GM23338 (cell line): ENCODE measurements at regions not wholly inside any gene's neighbourhood (a gene's known extent, or its start where the extent isn't known, plus 50 kb on each side); places are given as distances from the start of the nearest gene placed in this dataset.

Experiments used
- ATAC-seq: fragments of 200-7000 bp; cut with Tn5 transposase; 3 replicates; pipeline ENCODE4 v1.9.1; 2020
- DNase-seq: peaks from one replicate; pipeline ENCODE4 v3.0.0-alpha.2; 2015; ENCODE audit warnings: low spot score
- H2AFZ ChIP-seq: fragments of 200-600 bp; sonication (generic); 2 replicates; pipeline ENCODE4 v1.8.0; 2016; ENCODE audit warnings: antibody characterized with exemption, mild to moderate bottlenecking, moderate library complexity
- H3F3A ChIP-seq: fragments of 200-600 bp; sonication (generic); replicated peaks from 2 replicates; pipeline ENCODE4 v1.8.0; 2017; ENCODE audit warnings: antibody characterized with exemption, mixed run types, low read depth
- H3K27ac ChIP-seq: fragments of 200-600 bp; sonication (generic); 2 replicates; pipeline ENCODE4 v1.6.1; 2016; ENCODE audit warnings: low read depth
- H3K27me3 ChIP-seq: fragments of 200-600 bp; sonication (generic); 2 replicates; pipeline ENCODE4 v1.8.0; 2016; ENCODE audit warnings: mild to moderate bottlenecking, mixed run types, moderate library complexity; ENCODE audit not compliant: insufficient read depth
- H3K36me3 ChIP-seq: fragments of 200-600 bp; sonication (generic); 2 replicates; pipeline ENCODE4 v1.8.0; 2016; ENCODE audit warnings: mild to moderate bottlenecking; ENCODE audit not compliant: insufficient read depth
- H3K4me1 ChIP-seq: fragments of 200-600 bp; sonication (generic); 2 replicates; pipeline ENCODE4 v1.8.0; 2016; ENCODE audit warnings: mild to moderate bottlenecking, moderate library complexity; ENCODE audit not compliant: insufficient read depth
- H3K4me2 ChIP-seq: fragments of 200-600 bp; sonication (generic); 2 replicates; pipeline ENCODE4 v1.7.1; 2017; ENCODE audit warnings: mixed run types
- H3K4me3 ChIP-seq: fragments of 200-600 bp; sonication (generic); 2 replicates; pipeline ENCODE4 v1.6.1; 2016; ENCODE audit warnings: mixed run types
- H3K79me2 ChIP-seq: fragments of 200-600 bp; sonication (generic); replicated peaks from 2 replicates; pipeline ENCODE4 v1.8.0; 2017; ENCODE audit warnings: mild to moderate bottlenecking; ENCODE audit not compliant: insufficient read depth
- H3K9me2 ChIP-seq: fragments of 200-600 bp; sonication (generic); 2 replicates; pipeline ENCODE4 v1.8.0; 2017; ENCODE audit not compliant: insufficient read depth
- H4K20me1 ChIP-seq: fragments of 200-600 bp; sonication (generic); replicated peaks from 2 replicates; pipeline ENCODE4 v1.8.0; 2017; ENCODE audit warnings: mild to moderate bottlenecking; ENCODE audit not compliant: insufficient read depth
- H3K27ac Mint-ChIP-seq: 2 replicates; pipeline ENCODE4 v1.8.0; 2020; ENCODE audit warnings: inconsistent platforms, mild to moderate bottlenecking, moderate library complexity, mixed read lengths
- H3K27me3 Mint-ChIP-seq: 3 replicates; pipeline ENCODE4 v1.8.0; 2022; ENCODE audit warnings: low read depth, mild to moderate bottlenecking, moderate library complexity, mixed read lengths, inconsistent platforms; ENCODE audit not compliant: insufficient read depth, poor library complexity
- H3K36me3 Mint-ChIP-seq: 3 replicates; pipeline ENCODE4 v1.8.0; 2021; ENCODE audit warnings: low read depth, mild to moderate bottlenecking, inconsistent platforms, moderate library complexity, mixed read lengths
- H3K4me1 Mint-ChIP-seq: 3 replicates; pipeline ENCODE4 v1.8.0; 2020; ENCODE audit warnings: mild to moderate bottlenecking, inconsistent platforms, mixed read lengths
- H3K4me3 Mint-ChIP-seq: 3 replicates; pipeline ENCODE4 v1.8.0; 2021; ENCODE audit warnings: moderate library complexity, mild to moderate bottlenecking, inconsistent platforms, mixed read lengths
- H3K9me3 Mint-ChIP-seq: 3 replicates; pipeline ENCODE4 v1.8.0; 2020; ENCODE audit warnings: moderate library complexity, mild to moderate bottlenecking, inconsistent platforms, mixed read lengths
- CREB1 ChIP-seq: fragments of 250-450 bp; sonication (Bioruptor Pico); IDR thresholded peaks from 2 replicates; pipeline ENCODE4 v1.5.0; 2020; ENCODE audit warnings: low read depth, mild to moderate bottlenecking, moderate library complexity
- EZH2 ChIP-seq: fragments of 200-600 bp; sonication (generic); IDR thresholded peaks from one replicate; pipeline ENCODE4 v1.8.0; 2017; ENCODE audit warnings: antibody characterized with exemption, mild to moderate bottlenecking, low read depth; ENCODE audit not compliant: unreplicated experiment
- EZH2phosphoT487 ChIP-seq: fragments of 200-600 bp; sonication (generic); IDR thresholded peaks from one replicate; pipeline ENCODE4 v1.8.1; 2018; ENCODE audit warnings: antibody characterized with exemption; ENCODE audit not compliant: unreplicated experiment
- JUNB ChIP-seq: IDR thresholded peaks from one replicate; pipeline ENCODE4 v1.6.1; 2016; ENCODE audit warnings: antibody characterized with exemption; ENCODE audit not compliant: unreplicated experiment
- NANOG ChIP-seq: IDR thresholded peaks from 2 replicates; pipeline ENCODE4 v1.6.1; 2016; ENCODE audit warnings: antibody characterized with exemption, borderline replicate concordance
- POLR2AphosphoS5 ChIP-seq: IDR thresholded peaks from 2 replicates; pipeline ENCODE4 v1.6.1; 2016; ENCODE audit warnings: antibody characterized with exemption, low read depth
- STAT1 ChIP-seq: IDR thresholded peaks from one replicate; pipeline ENCODE4 v1.6.1; 2016; ENCODE audit warnings: antibody characterized with exemption; ENCODE audit not compliant: unreplicated experiment
- ZNF114 ChIP-seq: fragments of 250-450 bp; sonication (Bioruptor Pico); IDR thresholded peaks from 2 replicates; pipeline ENCODE4 v1.5.0; 2020; ENCODE audit warnings: mild to moderate bottlenecking, moderate library complexity
- ZNF331 ChIP-seq: fragments of 250-450 bp; sonication (Bioruptor Pico); IDR thresholded peaks from 2 replicates; pipeline ENCODE4 v1.5.0; 2020; ENCODE audit warnings: low read depth, mild to moderate bottlenecking, moderate library complexity
- ZNF462 ChIP-seq: fragments of 250-450 bp; sonication (Bioruptor Pico); IDR thresholded peaks from 2 replicates; pipeline ENCODE4 v1.5.0; 2020; ENCODE audit warnings: mild to moderate bottlenecking, moderate library complexity
- TF ChIP-seq, protein P1 (sequence below): IDR thresholded peaks from 2 replicates; pipeline ENCODE4 v1.6.1; 2016; ENCODE audit warnings: antibody characterized with exemption
- TF ChIP-seq, protein P2 (sequence below), 2 experiments: fragments of 200-600 bp in 1 of 2; sonication (generic) in 1 of 2; conservative IDR thresholded peaks; 2 replicates each; pipeline versions ENCODE4 v1.5.1 to v1.6.1; 2016 to 2017; ENCODE audit warnings: antibody characterized with exemption in 2 of 2, low read depth in 2 of 2, mild to moderate bottlenecking in 2 of 2, moderate library complexity in 1 of 2
- TF ChIP-seq, protein P3 (sequence below): IDR thresholded peaks from one replicate; pipeline ENCODE4 v1.6.1; 2018; ENCODE audit warnings: antibody characterized with exemption; ENCODE audit not compliant: unreplicated experiment

DNA sequence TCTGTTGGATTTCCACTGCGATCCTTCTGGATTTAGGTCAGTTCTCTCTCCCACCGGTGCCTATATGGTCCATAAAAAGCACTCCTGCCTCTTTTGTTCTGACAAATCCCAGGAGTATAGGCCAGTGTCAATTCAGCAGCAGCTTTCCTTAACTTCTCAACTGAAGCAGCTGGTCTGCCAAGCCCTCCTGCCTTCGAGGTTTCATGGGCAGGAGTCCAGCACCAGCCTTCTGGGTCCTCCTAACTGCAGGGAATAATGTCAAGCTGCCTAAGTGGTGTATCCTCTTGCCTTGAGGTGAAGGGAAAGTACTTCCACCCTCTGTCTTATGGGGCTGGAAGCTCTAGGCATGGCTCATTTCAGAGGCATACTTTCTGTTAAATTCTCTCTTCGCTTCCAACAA is 149.4 kb upstream of the NCAM1 start (continued):
- no peak for TF ChIP-seq EZH2phosphoT487
- no peak for TF ChIP-seq POLR2AphosphoS5

- no peak overlapping the region for H3K4me2 ChIP-seq
- H3K9me2 ChIP-seq, result peaks cover 18% of the 10 kb centered on the region
- no peak overlapping the region for H3K27ac Mint-ChIP-seq
- H3K79me2 ChIP-seq, result no peaks in the 10 kb centered on the region
- no peaks in the 10 kb centered on the region for H4K20me1 ChIP-seq
- ATAC-seq (no peak), DNase-seq (no peak)
- H3K9me3 Mint-ChIP-seq, result no peaks in the 10 kb centered on the region
- no peak overlapping the region for H3K4me3 ChIP-seq
- H3K27ac ChIP-seq, result no peak overlapping the region
- TF ChIP-seq NANOG (no peak), ZNF114 (CRISPR knock-in tag) (no peak), CREB1 (CRISPR knock-in tag) (no peak), POLR2AphosphoS5 (no peak), STAT1 (no peak), ZNF462 (CRISPR knock-in tag) (no peak), JUNB (no peak), EZH2 (no peak), ZNF331 (CRISPR knock-in tag) (no peak), EZH2phosphoT487 (no peak)
- TF ChIP-seq, protein P1, sequence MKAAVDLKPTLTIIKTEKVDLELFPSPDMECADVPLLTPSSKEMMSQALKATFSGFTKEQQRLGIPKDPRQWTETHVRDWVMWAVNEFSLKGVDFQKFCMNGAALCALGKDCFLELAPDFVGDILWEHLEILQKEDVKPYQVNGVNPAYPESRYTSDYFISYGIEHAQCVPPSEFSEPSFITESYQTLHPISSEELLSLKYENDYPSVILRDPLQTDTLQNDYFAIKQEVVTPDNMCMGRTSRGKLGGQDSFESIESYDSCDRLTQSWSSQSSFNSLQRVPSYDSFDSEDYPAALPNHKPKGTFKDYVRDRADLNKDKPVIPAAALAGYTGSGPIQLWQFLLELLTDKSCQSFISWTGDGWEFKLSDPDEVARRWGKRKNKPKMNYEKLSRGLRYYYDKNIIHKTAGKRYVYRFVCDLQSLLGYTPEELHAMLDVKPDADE, result no peak
- TF ChIP-seq, protein P2, sequence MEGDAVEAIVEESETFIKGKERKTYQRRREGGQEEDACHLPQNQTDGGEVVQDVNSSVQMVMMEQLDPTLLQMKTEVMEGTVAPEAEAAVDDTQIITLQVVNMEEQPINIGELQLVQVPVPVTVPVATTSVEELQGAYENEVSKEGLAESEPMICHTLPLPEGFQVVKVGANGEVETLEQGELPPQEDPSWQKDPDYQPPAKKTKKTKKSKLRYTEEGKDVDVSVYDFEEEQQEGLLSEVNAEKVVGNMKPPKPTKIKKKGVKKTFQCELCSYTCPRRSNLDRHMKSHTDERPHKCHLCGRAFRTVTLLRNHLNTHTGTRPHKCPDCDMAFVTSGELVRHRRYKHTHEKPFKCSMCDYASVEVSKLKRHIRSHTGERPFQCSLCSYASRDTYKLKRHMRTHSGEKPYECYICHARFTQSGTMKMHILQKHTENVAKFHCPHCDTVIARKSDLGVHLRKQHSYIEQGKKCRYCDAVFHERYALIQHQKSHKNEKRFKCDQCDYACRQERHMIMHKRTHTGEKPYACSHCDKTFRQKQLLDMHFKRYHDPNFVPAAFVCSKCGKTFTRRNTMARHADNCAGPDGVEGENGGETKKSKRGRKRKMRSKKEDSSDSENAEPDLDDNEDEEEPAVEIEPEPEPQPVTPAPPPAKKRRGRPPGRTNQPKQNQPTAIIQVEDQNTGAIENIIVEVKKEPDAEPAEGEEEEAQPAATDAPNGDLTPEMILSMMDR (conservative IDR thresholded peaks at IDR 0.05; ENCODE audit: low read depth in 2 of 2), result no peak
- TF ChIP-seq, protein P3, sequence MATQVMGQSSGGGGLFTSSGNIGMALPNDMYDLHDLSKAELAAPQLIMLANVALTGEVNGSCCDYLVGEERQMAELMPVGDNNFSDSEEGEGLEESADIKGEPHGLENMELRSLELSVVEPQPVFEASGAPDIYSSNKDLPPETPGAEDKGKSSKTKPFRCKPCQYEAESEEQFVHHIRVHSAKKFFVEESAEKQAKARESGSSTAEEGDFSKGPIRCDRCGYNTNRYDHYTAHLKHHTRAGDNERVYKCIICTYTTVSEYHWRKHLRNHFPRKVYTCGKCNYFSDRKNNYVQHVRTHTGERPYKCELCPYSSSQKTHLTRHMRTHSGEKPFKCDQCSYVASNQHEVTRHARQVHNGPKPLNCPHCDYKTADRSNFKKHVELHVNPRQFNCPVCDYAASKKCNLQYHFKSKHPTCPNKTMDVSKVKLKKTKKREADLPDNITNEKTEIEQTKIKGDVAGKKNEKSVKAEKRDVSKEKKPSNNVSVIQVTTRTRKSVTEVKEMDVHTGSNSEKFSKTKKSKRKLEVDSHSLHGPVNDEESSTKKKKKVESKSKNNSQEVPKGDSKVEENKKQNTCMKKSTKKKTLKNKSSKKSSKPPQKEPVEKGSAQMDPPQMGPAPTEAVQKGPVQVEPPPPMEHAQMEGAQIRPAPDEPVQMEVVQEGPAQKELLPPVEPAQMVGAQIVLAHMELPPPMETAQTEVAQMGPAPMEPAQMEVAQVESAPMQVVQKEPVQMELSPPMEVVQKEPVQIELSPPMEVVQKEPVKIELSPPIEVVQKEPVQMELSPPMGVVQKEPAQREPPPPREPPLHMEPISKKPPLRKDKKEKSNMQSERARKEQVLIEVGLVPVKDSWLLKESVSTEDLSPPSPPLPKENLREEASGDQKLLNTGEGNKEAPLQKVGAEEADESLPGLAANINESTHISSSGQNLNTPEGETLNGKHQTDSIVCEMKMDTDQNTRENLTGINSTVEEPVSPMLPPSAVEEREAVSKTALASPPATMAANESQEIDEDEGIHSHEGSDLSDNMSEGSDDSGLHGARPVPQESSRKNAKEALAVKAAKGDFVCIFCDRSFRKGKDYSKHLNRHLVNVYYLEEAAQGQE, result no peak
- no peaks in the 10 kb centered on the region for H3K36me3 ChIP-seq
- no peak overlapping the region for H3K4me3 Mint-ChIP-seq
- no peak overlapping the region for H2AFZ ChIP-seq
- no peaks in the 10 kb centered on the region for H3K36me3 Mint-ChIP-seq
- no peaks in the 10 kb centered on the region for H3K27me3 ChIP-seq
- H3K27me3 Mint-ChIP-seq, result peaks cover 4% of the 10 kb centered on the region
- no peaks in the 10 kb centered on the region for H3F3A ChIP-seq
- H3K4me1 Mint-ChIP-seq, result peaks cover 11% of the 10 kb centered on the region; the same call in 2 of the 3 replicates
- no peaks in the 10 kb centered on the region; the same call in 1 of the 2 replicates for H3K4me1 ChIP-seq
These were observed 148.5 kb upstream of the NCAM1 start for GRCh38 chr11:112812729-112813128.
